Lower lobe of right lung (tissue), 2 donors: ENCODE measurements at regions not wholly inside any gene's neighbourhood (a gene's known extent, or its start where the extent isn't known, plus 50 kb on each side); places are given as distances from the start of the nearest gene placed in this dataset.

Experiments
- ATAC-seq, 2 donors: fragments of 200-7000 bp; cut with Tn5 transposase; one replicate each; pipeline ENCODE4 v1.9.1; 2020 to 2022; ENCODE audit warnings: mild to moderate bottlenecking in 2 of 2, moderate library complexity in 2 of 2
- DNase-seq: peaks from one replicate; pipeline ENCODE4 v3.0.0-alpha.2; 2020
- H3K27ac ChIP-seq: fragments of 200-600 bp; one replicate; pipeline ENCODE4 v1.8.0; 2022
- H3K27me3 ChIP-seq: fragments of 200-600 bp; one replicate; pipeline ENCODE4 v1.8.0; 2022; ENCODE audit warnings: low read depth
- H3K36me3 ChIP-seq: fragments of 200-600 bp; one replicate; pipeline ENCODE4 v1.8.0; 2022; ENCODE audit warnings: mild to moderate bottlenecking
- H3K4me1 ChIP-seq: fragments of 200-600 bp; one replicate; pipeline ENCODE4 v1.8.0; 2022
- H3K4me3 ChIP-seq: fragments of 200-600 bp; one replicate; pipeline ENCODE4 v1.8.0; 2022; ENCODE audit warnings: mild to moderate bottlenecking
- H3K9me3 ChIP-seq: fragments of 200-600 bp; one replicate; pipeline ENCODE4 v1.8.0; 2022
- intact Hi-C: fragments of 100-400 bp; cut with DNase I; formaldehyde crosslinking; loops from one replicate; pipeline ENCODE4 v1.11.0; 2022
- TF ChIP-seq, protein P1 (sequence below): fragments of 200-600 bp; IDR thresholded peaks from one replicate; pipeline ENCODE4 v1.8.0; 2022; ENCODE audit warnings: antibody characterized with exemption, mild to moderate bottlenecking
- donor health status: DM: no; HTN: yes; CAD: no; lungs with severe emphysema.

- TF ChIP-seq, protein P1, sequence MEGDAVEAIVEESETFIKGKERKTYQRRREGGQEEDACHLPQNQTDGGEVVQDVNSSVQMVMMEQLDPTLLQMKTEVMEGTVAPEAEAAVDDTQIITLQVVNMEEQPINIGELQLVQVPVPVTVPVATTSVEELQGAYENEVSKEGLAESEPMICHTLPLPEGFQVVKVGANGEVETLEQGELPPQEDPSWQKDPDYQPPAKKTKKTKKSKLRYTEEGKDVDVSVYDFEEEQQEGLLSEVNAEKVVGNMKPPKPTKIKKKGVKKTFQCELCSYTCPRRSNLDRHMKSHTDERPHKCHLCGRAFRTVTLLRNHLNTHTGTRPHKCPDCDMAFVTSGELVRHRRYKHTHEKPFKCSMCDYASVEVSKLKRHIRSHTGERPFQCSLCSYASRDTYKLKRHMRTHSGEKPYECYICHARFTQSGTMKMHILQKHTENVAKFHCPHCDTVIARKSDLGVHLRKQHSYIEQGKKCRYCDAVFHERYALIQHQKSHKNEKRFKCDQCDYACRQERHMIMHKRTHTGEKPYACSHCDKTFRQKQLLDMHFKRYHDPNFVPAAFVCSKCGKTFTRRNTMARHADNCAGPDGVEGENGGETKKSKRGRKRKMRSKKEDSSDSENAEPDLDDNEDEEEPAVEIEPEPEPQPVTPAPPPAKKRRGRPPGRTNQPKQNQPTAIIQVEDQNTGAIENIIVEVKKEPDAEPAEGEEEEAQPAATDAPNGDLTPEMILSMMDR: no peak
- H3K36me3 ChIP-seq: no peaks in the 10 kb centered on the region
- no peak overlapping the region for H3K4me3 ChIP-seq
- ATAC-seq (no peak), DNase-seq (no peak)
- no peaks in the 10 kb centered on the region for H3K9me3 ChIP-seq
- no peaks in the 10 kb centered on the region for H3K27me3 ChIP-seq
- no peaks in the 10 kb centered on the region for H3K4me1 ChIP-seq
- intact Hi-C loops: no loop called here
- H3K27ac ChIP-seq: no peak overlapping the region
Observed at GRCh38 chr10:56593120-56593519, 232.1 kb upstream of the ZWINT start.

GRCh38 chr10:56586461-56586891 lies 225.4 kb upstream of the ZWINT start:
- ATAC-seq (no peak), DNase-seq (no peak)
- no peaks in the 10 kb centered on the region for H3K9me3 ChIP-seq
- intact Hi-C loops: no loop called here
- no peaks in the 10 kb centered on the region for H3K4me1 ChIP-seq
- no peaks in the 10 kb centered on the region for H3K36me3 ChIP-seq
- H3K4me3 ChIP-seq: no peak overlapping the region
- H3K27ac ChIP-seq: no peak overlapping the region
- no peaks in the 10 kb centered on the region for H3K27me3 ChIP-seq
- TF ChIP-seq, protein P1: no peak

DNA sequence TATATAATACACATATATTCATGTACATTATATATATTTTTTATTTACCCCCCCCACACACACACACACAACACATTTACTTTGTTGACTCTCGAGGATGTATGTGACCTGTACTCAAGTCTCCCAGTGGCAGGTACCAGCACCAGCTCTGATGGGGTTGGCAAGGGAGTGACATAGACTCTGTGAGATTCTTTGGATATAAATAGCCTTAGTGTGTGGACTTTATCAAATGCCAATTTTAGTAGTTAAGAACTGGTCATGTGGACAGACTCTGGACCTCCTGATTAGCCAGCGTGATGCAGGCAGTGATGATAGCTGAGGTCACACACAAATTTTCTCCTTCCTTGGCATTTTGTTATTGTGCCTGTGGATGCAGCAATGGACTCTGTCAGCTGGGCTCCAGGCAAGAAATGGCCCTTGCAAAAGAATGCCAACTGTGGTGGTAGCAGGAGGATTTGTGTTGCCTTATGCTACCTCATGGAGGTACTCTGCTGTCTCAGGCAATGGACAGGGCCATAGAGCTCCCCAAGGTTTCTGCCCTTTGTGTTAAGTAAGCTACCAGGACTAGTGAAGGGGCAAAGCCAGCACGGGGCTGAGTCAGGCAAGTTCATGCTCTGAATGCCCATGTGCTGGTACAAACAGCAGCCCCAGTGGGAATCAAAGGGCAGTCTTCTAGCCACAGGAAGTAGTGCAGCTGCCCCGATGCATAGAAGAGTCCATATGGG lies 224.6 kb upstream of the ZWINT start:
- H3K36me3 ChIP-seq: no peaks in the 10 kb centered on the region
- no peaks in the 10 kb centered on the region for H3K9me3 ChIP-seq
- intact Hi-C loops: no loop called here
- TF ChIP-seq, protein P1: no peak
- no peak overlapping the region for H3K4me3 ChIP-seq
- no peaks in the 10 kb centered on the region for H3K27me3 ChIP-seq
- H3K27ac ChIP-seq: no peak overlapping the region
- H3K4me1 ChIP-seq: no peaks in the 10 kb centered on the region
- ATAC-seq: no peak
- no peak for DNase-seq

- no peak for ATAC-seq
- Histone ChIP-seq H3K4me3 (no peak overlapping the region), H3K36me3 (no peaks in the 10 kb centered on the region), H3K27ac (no peak overlapping the region), H3K4me1 (no peaks in the 10 kb centered on the region), H3K9me3 (no peaks in the 10 kb centered on the region), H3K27me3 (no peaks in the 10 kb centered on the region)
- intact Hi-C loops: no loop called here
- no peak for DNase-seq
- TF ChIP-seq, protein P1: no peak
Observed at GRCh38 chr10:56583316-56583715, 222.3 kb upstream of the ZWINT start.

DNA sequence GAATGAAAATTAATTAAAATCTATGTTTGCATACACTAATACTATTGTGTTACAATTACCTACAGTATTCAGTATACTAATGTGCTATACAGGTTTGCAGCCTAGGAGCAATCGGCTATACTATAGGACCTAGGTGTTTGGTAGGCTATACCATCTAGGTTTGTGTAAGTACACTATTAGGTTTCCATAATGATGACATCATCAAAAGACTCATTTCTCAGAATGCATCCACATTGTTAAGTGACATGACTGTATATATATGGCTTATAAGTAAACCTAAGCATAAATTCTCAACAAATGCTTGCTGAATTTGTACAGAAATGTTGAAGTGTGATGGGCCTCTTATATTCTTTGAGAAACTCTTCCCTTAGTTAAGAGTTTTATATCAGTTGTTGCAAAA lies 206.5 kb upstream of the ZWINT start:
- Histone ChIP-seq H3K27me3 (no peaks in the 10 kb centered on the region), H3K36me3 (no peaks in the 10 kb centered on the region), H3K4me3 (no peak overlapping the region), H3K27ac (no peak overlapping the region), H3K9me3 (no peaks in the 10 kb centered on the region), H3K4me1 (no peaks in the 10 kb centered on the region)
- intact Hi-C loops: no loop called here
- DNase-seq (no peak), ATAC-seq (no peak)
- TF ChIP-seq, protein P1: no peak
